SK-N-MC (cell line): ENCODE measurements at regions not wholly inside any gene's neighbourhood (a gene's known extent, or its start where the extent isn't known, plus 50 kb on each side); places are given as distances from the start of the nearest gene placed in this dataset.

Experiments used
- EZH2 ChIP-seq: fragments of 200-600 bp; sonication (generic); IDR thresholded peaks from one replicate; pipeline ENCODE4 v1.6.1; 2017; ENCODE audit warnings: antibody characterized with exemption
- FOXP2 ChIP-seq: optimal IDR thresholded peaks from 2 replicates; pipeline ENCODE3; 2011; ENCODE audit warnings: mild to moderate bottlenecking, moderate library complexity; ENCODE audit not compliant: insufficient read depth; ENCODE audit errors: extremely low read length, control extremely low read depth
- POLR2AphosphoS5 ChIP-seq: IDR thresholded peaks from 2 replicates; pipeline ENCODE4 v1.6.1; 2012; ENCODE audit warnings: mild to moderate bottlenecking, low read depth, low read length, borderline replicate concordance

DNA sequence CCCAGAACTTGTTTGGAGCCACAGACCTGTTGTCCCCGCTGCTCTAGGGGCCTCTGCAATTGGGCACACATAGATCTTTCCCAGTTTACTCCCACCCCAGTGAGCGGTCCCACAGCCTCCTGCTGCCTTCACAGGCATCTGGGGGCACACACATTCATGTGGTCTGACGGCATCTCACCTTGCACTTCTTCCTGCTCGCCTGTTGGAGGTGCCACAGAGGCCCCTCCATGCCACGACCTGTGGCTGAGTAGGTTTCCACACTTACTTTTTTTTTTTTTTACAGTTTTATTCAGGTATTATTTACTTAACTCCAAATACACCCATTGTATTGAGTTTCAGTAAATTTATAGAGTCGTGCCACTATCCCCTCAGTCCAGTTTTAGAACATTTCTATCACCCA is 68.9 kb upstream of the SEPTIN5 start:
- TF ChIP-seq POLR2AphosphoS5 (no peak), EZH2 (no peak), FOXP2 (no peak)
